LHCN-M2 (cell line): ENCODE measurements at regions not wholly inside any gene's neighbourhood (a gene's known extent, or its start where the extent isn't known, plus 50 kb on each side); places are given as distances from the start of the nearest gene placed in this dataset.
A peak's percentile ranks its signal among the peaks of the same experiment; 100 is the strongest.

Experiments used
- DNase-seq: peaks from one replicate; pipeline ENCODE4 v3.0.0-alpha.2; 2012; ENCODE audit warnings: low read depth

DNA sequence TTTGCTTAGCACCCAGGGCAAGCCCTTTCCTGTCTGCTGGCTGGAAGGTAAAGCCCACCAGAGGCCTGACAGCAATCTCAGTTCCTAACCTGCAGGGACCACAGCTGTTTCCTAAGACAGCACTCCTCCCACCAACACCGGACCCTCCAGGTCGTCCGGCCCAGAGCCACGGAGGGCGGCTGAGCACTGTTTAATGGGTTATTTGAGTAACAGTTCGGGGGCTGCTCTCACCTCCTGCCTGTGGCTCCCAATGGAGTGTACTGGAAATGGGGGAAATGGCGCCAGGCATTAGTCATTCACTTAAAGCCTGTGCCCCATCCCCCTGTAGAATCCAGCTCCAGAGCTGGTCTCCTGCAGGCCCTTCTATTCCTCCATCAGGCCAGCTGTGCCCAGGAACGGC is 81.6 kb upstream of the ADRA2C start:
- DNase-seq = no peak

DNA sequence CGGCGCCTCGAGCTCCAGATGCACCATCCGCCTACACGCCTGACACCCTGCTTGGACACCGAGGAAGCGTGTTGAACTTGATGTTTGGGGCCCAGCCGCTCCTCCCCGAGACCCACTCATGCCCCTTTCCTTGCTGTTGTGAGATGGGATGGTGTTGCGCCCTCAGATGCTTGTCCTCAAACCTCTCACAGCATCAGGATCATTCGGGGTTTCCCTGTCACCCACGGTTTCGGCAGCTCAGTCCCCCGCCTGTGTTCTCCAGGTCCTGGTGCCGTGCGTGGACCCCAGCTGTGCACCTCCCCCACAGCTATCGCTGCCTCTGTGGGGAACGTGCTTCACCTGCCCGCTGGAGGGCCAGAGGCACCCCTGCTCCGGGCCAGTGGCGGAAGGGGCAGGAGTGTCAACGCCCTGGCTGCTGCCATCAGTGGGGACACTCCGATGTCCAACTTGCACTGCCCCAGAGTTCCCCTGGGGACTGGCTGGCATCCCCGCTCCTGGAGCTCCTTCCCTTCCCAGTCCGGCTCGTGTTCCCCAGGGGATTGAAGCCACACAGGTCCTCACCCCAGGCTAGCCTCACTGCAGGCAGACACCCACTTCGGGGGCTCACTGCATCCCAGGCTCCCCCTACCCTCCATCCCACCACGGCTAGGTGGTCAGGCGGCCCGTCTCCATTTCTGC is 82.3 kb upstream of the ADRA2C start:
- DNase-seq = no peak

GRCh38 chr4:3683077-3683743 is 83.0 kb upstream of the ADRA2C start:
- DNase-seq = no peak

DNA sequence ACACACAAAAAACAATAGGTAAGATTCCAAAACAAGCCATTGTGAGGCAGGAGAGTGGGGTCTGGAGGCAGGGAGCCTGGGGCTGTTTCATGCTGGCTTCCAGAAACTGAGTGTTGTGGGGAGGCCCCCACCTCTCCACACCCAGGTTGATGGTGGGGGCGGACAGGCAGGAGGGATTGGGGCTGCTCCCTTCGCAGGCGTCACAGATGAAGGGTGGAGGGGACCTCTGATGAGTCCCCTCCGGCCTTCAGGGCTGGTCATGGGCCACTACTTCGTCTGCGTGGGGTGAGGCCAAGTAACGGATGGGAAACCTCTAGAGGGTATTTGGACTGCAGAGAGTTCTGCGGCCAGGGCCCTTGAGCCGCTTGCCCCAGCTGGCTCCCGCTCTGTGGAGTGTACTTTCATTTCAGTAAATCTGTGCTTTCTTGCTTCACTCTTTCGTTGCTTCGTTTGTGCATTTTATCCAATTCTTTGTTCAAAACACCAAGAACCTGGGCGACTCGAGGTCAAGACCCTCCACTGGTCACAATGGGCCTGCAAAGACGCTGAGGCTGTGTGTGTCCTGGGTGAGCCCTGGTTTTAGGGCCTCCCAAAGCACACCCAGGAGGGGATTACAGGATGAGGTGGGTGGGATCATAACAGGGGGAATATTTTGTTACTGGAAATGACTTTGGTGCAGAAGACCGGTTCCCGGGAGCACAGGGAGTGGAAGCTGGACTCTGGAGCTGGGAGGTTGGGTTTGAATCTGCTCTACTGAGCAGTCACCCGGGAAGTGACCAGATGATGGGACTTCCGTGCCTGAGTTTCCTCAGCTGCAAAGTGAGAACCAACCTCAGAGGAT is 83.7 kb upstream of the ADRA2C start:
- DNase-seq = no peak

DNA sequence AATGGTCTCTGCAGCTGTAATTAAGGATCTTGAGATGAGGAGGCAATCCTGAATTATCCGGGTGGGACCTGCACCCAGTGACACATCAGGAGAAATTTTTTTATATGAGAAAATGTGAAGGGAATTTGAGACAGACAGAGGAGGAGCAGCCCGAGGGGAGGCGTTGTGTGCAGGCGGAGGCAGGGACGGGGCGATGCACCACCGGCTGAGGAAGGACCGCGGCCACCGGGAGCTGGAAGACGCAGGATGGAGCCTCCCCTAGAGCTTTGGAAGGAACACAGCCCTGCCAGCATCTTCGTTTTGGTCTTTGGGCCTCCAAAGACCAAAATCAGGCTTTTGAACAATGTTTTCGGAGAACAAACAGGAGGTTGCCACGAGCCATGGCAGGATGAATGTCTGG is 85.0 kb upstream of the ADRA2C start:
- DNase-seq = no peak

DNA sequence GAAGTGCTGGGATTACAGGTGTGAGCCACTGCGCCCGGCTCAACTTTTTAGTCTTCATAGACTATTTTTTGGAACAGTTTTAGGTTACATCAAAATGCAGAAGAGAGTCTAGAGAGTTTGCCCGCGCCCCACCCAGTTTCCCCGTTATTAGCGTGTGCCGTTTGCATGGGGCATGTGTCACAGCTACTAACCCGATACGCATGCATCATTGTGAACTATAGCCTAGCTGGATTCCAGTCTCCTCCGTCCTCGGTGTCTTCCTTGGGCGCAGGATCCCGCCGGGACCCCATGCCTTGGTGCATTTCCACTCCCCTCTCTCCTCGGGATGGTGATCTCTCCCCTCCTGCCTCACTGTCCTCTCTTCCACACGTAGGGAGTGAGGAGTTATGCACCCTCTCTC is 85.5 kb upstream of the ADRA2C start:
- DNase-seq = no peak

GRCh38 chr4:3679851-3680311 is 86.3 kb upstream of the ADRA2C start:
- DNase-seq = peak; percentile 31

DNA sequence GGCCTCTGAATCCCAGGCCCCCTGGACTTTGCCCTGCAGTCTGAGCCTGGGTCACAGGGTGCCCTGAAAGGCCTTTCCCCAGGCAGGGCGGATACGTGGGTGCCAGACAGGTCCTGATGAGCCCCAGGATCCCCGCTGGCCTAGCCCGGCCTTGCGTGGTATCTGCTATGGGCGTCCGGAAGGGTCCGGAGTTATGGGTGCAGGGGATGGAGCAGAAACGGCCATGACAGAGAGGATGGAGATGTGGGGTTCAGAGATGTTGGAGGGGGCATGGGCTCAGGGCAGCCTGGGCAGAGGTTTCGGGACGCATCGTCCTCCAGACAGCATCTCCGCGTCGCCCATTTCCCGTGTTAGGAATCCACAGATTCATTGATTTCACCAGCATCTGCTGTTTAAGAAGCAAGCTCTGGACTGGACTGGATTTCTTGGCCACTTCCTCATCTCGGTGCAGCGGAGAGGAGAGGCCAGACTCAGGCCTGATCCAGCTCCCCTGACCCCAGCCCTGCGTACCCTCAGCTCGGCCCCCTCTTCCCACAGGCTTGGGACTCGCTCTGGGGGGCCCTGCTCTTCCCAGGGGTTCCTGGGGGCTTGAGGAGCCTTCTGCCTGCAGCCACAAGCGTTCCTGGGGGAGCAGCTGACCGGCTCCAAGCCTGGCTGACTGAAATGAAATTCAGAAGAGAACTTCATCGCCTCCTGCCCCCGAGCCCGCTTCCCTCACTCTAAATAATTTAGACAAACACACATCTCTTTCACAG is 86.9 kb upstream of the ADRA2C start:
- no peak for DNase-seq

DNA sequence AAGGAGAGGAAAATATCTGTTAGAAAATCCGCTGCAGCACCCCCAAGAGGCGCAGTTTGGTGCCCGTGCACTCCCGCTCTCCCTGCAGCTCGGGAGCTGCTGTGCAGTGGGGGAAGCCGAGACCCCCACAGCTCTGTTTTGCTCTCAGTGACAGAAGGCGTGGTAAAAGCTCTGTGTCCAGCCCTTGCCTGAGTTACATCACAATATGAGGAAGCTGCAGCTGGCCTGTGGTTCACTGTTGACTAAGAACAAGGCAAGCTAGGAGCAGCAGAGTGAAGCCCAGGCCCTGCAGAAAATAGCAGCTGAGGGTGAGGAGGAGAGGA is 88.5 kb upstream of the ADRA2C start:
- peak; percentile 9 for DNase-seq

- DNase-seq = no peak
Measured at GRCh38 chr4:3676907-3677747, 89.1 kb upstream of the ADRA2C start.

- no peak for DNase-seq
Measured at GRCh38 chr4:3676196-3676595, 90.0 kb upstream of the ADRA2C start.

DNA sequence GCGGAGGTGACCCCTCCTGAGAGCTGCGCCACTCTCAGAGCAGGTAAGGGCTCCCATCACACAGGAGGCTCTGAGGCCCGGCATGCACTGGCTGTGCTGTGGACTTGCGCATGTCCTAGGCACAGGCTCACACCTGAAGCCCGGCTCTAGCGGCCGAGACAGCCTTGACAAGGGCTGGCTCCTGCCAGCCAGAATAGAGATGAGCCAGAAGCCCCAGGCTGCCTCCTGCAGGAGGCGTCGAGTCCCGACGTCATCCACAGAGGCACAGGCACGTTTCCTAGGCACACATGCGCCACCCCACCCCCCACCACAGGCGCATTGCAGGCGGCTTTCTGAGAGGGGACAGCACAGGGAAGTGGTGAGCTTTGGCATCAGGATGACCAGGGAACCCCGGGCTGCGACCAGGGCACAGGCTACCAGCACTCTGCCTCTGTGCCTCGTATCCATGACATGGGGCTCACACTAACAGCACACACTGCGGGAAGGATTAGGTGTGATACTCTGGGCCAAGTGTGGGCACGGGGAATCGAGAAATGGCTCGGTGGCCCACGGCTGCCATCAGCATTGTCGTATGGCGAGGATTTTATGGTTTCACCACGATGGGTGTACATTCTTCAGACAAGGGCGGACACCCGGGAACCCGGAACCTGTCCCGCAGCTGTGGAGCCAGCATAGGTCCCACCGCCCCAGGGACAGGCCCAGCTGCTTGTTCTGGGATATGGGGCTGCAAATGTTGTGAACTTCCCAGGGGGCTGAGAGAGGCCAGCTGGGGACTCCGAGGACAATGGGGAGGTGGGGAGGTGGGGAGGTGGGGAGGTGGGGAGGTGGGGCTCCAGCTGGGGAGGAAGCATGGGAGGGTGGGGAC is 90.7 kb upstream of the ADRA2C start:
- no peak for DNase-seq

DNA sequence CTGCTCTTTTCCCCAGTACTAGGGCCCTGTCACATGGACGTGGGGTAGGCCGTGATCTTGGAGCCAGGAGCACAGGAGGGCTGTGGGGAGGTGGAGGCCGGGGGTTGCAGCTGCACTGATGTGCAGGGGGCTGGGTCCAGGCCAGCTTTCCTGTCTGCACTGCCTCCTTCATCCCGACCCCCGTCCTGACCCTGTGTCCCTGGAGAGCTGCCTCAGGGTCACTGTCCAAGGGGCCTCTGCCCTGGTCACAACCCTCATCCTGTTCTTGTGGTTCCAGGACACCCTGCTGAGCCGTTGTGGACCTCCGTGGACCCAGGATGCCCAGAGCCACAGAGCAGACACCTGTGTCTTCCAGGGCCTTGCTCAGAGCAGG is 91.7 kb upstream of the ADRA2C start:
- no peak for DNase-seq

GRCh38 chr4:3673716-3674478 is 92.3 kb upstream of the ADRA2C start:
- no peak for DNase-seq

- DNase-seq = no peak
Measured at GRCh38 chr4:3673176-3673575, 93.0 kb upstream of the ADRA2C start.

DNA sequence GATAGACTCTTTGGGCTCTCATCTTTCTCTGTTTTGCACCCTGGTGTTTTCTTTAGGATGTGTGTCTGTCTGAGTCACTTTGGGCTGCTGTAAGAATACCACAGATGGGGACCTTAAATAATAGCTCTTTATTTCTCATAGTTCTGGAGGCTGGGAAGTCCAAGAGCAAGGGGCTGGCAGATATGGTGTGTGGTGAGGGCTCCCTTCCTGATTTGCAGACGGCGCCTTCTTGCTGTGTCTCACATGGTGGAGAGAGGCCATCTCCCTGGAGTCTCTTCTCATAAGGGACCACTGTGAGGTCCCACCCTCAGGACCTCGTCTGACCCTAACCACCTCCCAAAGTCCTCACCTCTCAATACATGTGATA is 93.7 kb upstream of the ADRA2C start:
- no peak for DNase-seq

GRCh38 chr4:3671571-3672464 is 94.4 kb upstream of the ADRA2C start:
- DNase-seq = peak; percentile 6
